Astrocyte (in vitro differentiated cells and primary cell): ENCODE measurements at regions not wholly inside any gene's neighbourhood (a gene's known extent, or its start where the extent isn't known, plus 50 kb on each side); places are given as distances from the start of the nearest gene placed in this dataset.
"Not testable (repeated sequence)": the region's sequence is repeated elsewhere in the genome, so short reads cannot be mapped to it uniquely, and the experiment has no call there.

Source experiments
- DNase-seq: peaks from one replicate; pipeline ENCODE4 v3.0.0-alpha.2; 2010; ENCODE audit warnings: low read depth
- FAIRE-seq: peaks from 2 replicates; lab custom pipeline; 2011; peaks lifted over from hg19 to GRCh38; lab: Jason Lieb, UNC
- H2AFZ ChIP-seq: 2 replicates; pipeline ENCODE4 v1.6.0; 2012; ENCODE audit warnings: low read depth, low read length, inconsistent platforms
- H3K27ac ChIP-seq: 2 replicates; pipeline ENCODE4 v1.5.1; 2011; ENCODE audit warnings: low read depth, low read length, inconsistent platforms
- H3K27me3 ChIP-seq: 2 replicates; pipeline ENCODE4 v1.6.0; 2011; ENCODE audit warnings: low read length, inconsistent platforms; ENCODE audit not compliant: insufficient read depth
- H3K36me3 ChIP-seq: 2 replicates; pipeline ENCODE4 v1.5.1; 2011; ENCODE audit warnings: low read length, inconsistent platforms; ENCODE audit not compliant: insufficient read depth
- H3K4me1 ChIP-seq: 2 replicates; pipeline ENCODE4 v1.5.1; 2011; ENCODE audit warnings: low read length, inconsistent platforms; ENCODE audit not compliant: insufficient read depth
- H3K4me2 ChIP-seq: 2 replicates; pipeline ENCODE4 v1.6.0; 2012; ENCODE audit warnings: low read length, inconsistent platforms
- H3K4me3 ChIP-seq: 2 replicates; pipeline ENCODE4 v1.5.1; 2011; ENCODE audit warnings: low read depth, mild to moderate bottlenecking, low read length, inconsistent platforms; ENCODE audit not compliant: insufficient read depth
- H3K79me2 ChIP-seq: 2 replicates; pipeline ENCODE4 v1.6.0; 2012; ENCODE audit warnings: mild to moderate bottlenecking, low read length, inconsistent platforms; ENCODE audit not compliant: insufficient read depth
- H3K9ac ChIP-seq: 2 replicates; pipeline ENCODE4 v1.6.0; 2012; ENCODE audit warnings: mild to moderate bottlenecking, low read length, inconsistent platforms
- H3K9me3 ChIP-seq: 2 replicates; pipeline ENCODE4 v1.5.1; 2012; ENCODE audit warnings: low read depth, mild to moderate bottlenecking, low read length, inconsistent platforms; ENCODE audit not compliant: insufficient read depth
- H4K20me1 ChIP-seq: 2 replicates; pipeline ENCODE4 v1.6.0; 2012; ENCODE audit warnings: low read length, inconsistent platforms; ENCODE audit not compliant: insufficient read depth
- H3K27ac Mint-ChIP-seq: one replicate; pipeline ENCODE4 v1.8.0; 2021; ENCODE audit warnings: mild to moderate bottlenecking, mixed read lengths; ENCODE audit not compliant: unreplicated experiment
- H3K27me3 Mint-ChIP-seq: one replicate; pipeline ENCODE4 v1.8.0; 2021; ENCODE audit warnings: low read depth, mixed read lengths; ENCODE audit not compliant: unreplicated experiment
- H3K36me3 Mint-ChIP-seq: one replicate; pipeline ENCODE4 v1.8.0; 2021; ENCODE audit warnings: low read depth, mixed read lengths; ENCODE audit not compliant: unreplicated experiment
- H3K4me1 Mint-ChIP-seq: one replicate; pipeline ENCODE4 v1.8.0; 2021; ENCODE audit warnings: low read depth, mixed read lengths; ENCODE audit not compliant: unreplicated experiment
- H3K4me3 Mint-ChIP-seq: one replicate; pipeline ENCODE4 v1.8.0; 2021; ENCODE audit warnings: mild to moderate bottlenecking, moderate library complexity, mixed read lengths; ENCODE audit not compliant: unreplicated experiment
- H3K9me3 Mint-ChIP-seq: one replicate; pipeline ENCODE4 v1.8.0; 2021; ENCODE audit warnings: mild to moderate bottlenecking, mixed read lengths; ENCODE audit not compliant: unreplicated experiment
- CTCF ChIP-seq: IDR thresholded peaks from 2 replicates; pipeline ENCODE4 v1.5.1; 2011; ENCODE audit warnings: low read depth, mild to moderate bottlenecking, inconsistent platforms, low read length, moderate library complexity; ENCODE audit not compliant: insufficient read depth
- EZH2 ChIP-seq: IDR thresholded peaks from 2 replicates; pipeline ENCODE4 v1.6.1; 2012; ENCODE audit warnings: mild to moderate bottlenecking, low read length, inconsistent platforms; ENCODE audit not compliant: insufficient read depth

DNA sequence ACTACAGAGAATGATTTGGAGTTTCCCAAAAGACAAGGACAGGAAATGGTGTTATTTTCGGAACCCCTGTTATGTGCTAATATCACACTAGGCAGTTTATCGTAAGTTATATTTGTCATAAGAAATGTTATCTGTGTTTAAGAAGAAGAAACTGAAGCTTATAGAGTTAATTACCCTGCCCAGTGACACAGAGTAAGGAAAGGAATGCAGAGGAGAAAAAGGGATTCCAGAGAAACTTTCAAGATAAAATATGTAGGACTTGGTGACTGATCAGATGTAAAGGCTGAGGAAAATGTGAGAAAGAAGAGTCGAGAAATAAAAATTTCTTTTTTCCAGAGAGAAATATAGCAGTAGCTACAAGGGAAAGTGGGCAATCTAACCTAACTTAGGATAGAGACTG is 63.5 kb upstream of the ZNF746 start:
- Histone ChIP-seq H4K20me1 (peaks cover 10% of the 10 kb centered on the region), H3K4me2 (no peak overlapping the region)

GRCh38 chr7:149559711-149560110 is 62.1 kb upstream of the ZNF746 start:
- Histone ChIP-seq H3K27ac (no peak overlapping the region), H3K36me3 (peaks cover 8% of the 10 kb centered on the region), H3K4me3 (no peak overlapping the region), H3K4me2 (no peak overlapping the region), H3K4me1 (no peaks in the 10 kb centered on the region), H3K79me2 (peaks cover 19% of the 10 kb centered on the region), H2AFZ (no peak overlapping the region), H4K20me1 (peaks cover 10% of the 10 kb centered on the region), H3K9ac (no peak overlapping the region), H3K27me3 (no peaks in the 10 kb centered on the region), H3K9me3 (no peaks in the 10 kb centered on the region)
- Mint-ChIP-seq H3K4me1 (peaks cover 38% of the 10 kb centered on the region), H3K27ac (peak overlapping the region; percentile 96), H3K36me3 (peaks cover 34% of the 10 kb centered on the region), H3K4me3 (peak overlapping the region; percentile 4), H3K9me3 (peaks cover 3% of the 10 kb centered on the region), H3K27me3 (no peaks in the 10 kb centered on the region)
- DNase-seq (peak; percentile 59), FAIRE-seq (no peak)
- TF ChIP-seq EZH2 (no peak), CTCF (no peak)

More for the DNA sequence above, 63.5 kb upstream of the ZNF746 start:
- H3K9me3 Mint-ChIP-seq, result peaks cover 3% of the 10 kb centered on the region
- Histone ChIP-seq H3K4me3 (no peak overlapping the region), H3K79me2 (peaks cover 22% of the 10 kb centered on the region), H3K27me3 (no peaks in the 10 kb centered on the region), H3K27ac (no peak overlapping the region), H3K36me3 (peaks cover 8% of the 10 kb centered on the region), H3K9ac (no peak overlapping the region), H3K4me1 (no peaks in the 10 kb centered on the region), H3K9me3 (no peaks in the 10 kb centered on the region), H2AFZ (no peak overlapping the region)
- H3K27me3 Mint-ChIP-seq, result no peaks in the 10 kb centered on the region
- TF ChIP-seq EZH2 (no peak), CTCF (no peak)
- DNase-seq (peak; percentile 31), FAIRE-seq (peak; percentile 34)
- H3K27ac Mint-ChIP-seq, result peak overlapping the region; percentile 96
- H3K36me3 Mint-ChIP-seq, result peaks cover 39% of the 10 kb centered on the region
- H3K4me1 Mint-ChIP-seq, result peaks cover 48% of the 10 kb centered on the region
- peak overlapping the region; percentile 27 for H3K4me3 Mint-ChIP-seq

- Histone ChIP-seq H3K36me3 (peaks cover 8% of the 10 kb centered on the region), H3K9ac (no peak overlapping the region), H3K9me3 (no peaks in the 10 kb centered on the region), H2AFZ (no peak overlapping the region), H3K27ac (peak overlapping the region; percentile 26), H3K4me2 (no peak overlapping the region), H3K79me2 (peaks cover 13% of the 10 kb centered on the region), H3K4me3 (no peak overlapping the region), H3K4me1 (no peaks in the 10 kb centered on the region), H4K20me1 (peaks cover 10% of the 10 kb centered on the region), H3K27me3 (no peaks in the 10 kb centered on the region)
- TF ChIP-seq CTCF (no peak), EZH2 (no peak)
- H3K27ac Mint-ChIP-seq, result peak overlapping the region; percentile 96
- H3K9me3 Mint-ChIP-seq, result peaks cover 3% of the 10 kb centered on the region
- H3K27me3 Mint-ChIP-seq, result no peaks in the 10 kb centered on the region
- H3K4me3 Mint-ChIP-seq, result no peak overlapping the region
- DNase-seq (peak; percentile 66), FAIRE-seq (no peak)
- peaks cover 32% of the 10 kb centered on the region for H3K36me3 Mint-ChIP-seq
- peaks cover 37% of the 10 kb centered on the region for H3K4me1 Mint-ChIP-seq
Measured at GRCh38 chr7:149558149-149558861, 60.7 kb upstream of the ZNF746 start.

GRCh38 chr7:149556525-149556924 is 58.9 kb upstream of the ZNF746 start:
- not testable (repeated sequence) for DNase-seq, H3K27me3 ChIP-seq, H3K4me1 ChIP-seq, H3K9me3 Mint-ChIP-seq, H3K79me2 ChIP-seq, FAIRE-seq, H3K27me3 Mint-ChIP-seq, H3K9me3 ChIP-seq, H4K20me1 ChIP-seq, H3K4me3 Mint-ChIP-seq, H3K4me2 ChIP-seq, H3K4me3 ChIP-seq, H3K27ac ChIP-seq, H3K9ac ChIP-seq, H2AFZ ChIP-seq
- peaks cover 23% of the 10 kb centered on the region for H3K4me1 Mint-ChIP-seq
- peak overlapping the region; percentile 22 for H3K27ac Mint-ChIP-seq
- peaks cover 43% of the 10 kb centered on the region for H3K36me3 Mint-ChIP-seq
- H3K36me3 ChIP-seq, result peaks cover 17% of the 10 kb centered on the region
